NB4 (cell line): ENCODE measurements at regions not wholly inside any gene's neighbourhood (a gene's known extent, or its start where the extent isn't known, plus 50 kb on each side); places are given as distances from the start of the nearest gene placed in this dataset.

ENCODE experiments used
- POLR2A ChIP-seq: IDR thresholded peaks from 2 replicates; pipeline ENCODE4 v1.6.1; 2011; ENCODE audit warnings: mild to moderate bottlenecking; ENCODE audit not compliant: insufficient read length; ENCODE audit errors: extremely low read depth
- TF ChIP-seq, protein P1 (sequence below): IDR thresholded peaks from one replicate; pipeline ENCODE4 v1.5.1; 2012; ENCODE audit warnings: low read depth, low read length
- TF ChIP-seq, protein P2 (sequence below): IDR thresholded peaks from 2 replicates; pipeline ENCODE4 v1.6.1; 2011; ENCODE audit warnings: low read depth, low read length

DNA sequence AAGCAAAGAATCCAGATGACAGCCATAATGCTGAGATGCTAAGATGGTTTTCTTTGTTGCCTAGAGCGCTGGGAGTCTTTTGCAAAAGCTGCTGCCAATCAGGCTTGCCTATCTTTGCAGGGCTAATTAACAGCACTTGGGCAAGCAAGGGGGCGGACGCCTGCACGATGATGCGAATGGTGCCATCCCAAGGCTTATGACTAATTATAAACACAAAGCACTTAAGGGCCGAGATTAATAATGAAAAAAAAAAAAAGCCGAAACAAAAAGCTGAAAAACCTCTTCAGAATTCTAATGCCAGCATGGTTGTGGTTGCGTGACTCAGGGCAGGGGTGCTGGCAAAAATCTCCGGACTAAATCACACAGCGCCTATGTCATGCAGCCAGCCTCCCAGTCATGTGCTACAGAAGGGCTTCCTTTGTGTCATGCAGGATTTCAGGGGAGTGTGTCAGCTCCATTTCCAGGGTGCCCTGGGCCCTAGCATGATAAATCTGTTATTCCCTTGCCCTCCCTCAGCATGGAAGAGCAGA lies 185.0 kb upstream of the ANKRD28 start:
- TF ChIP-seq, protein P1, sequence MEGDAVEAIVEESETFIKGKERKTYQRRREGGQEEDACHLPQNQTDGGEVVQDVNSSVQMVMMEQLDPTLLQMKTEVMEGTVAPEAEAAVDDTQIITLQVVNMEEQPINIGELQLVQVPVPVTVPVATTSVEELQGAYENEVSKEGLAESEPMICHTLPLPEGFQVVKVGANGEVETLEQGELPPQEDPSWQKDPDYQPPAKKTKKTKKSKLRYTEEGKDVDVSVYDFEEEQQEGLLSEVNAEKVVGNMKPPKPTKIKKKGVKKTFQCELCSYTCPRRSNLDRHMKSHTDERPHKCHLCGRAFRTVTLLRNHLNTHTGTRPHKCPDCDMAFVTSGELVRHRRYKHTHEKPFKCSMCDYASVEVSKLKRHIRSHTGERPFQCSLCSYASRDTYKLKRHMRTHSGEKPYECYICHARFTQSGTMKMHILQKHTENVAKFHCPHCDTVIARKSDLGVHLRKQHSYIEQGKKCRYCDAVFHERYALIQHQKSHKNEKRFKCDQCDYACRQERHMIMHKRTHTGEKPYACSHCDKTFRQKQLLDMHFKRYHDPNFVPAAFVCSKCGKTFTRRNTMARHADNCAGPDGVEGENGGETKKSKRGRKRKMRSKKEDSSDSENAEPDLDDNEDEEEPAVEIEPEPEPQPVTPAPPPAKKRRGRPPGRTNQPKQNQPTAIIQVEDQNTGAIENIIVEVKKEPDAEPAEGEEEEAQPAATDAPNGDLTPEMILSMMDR = no peak
- no peak for TF ChIP-seq POLR2A
- TF ChIP-seq, protein P2, sequence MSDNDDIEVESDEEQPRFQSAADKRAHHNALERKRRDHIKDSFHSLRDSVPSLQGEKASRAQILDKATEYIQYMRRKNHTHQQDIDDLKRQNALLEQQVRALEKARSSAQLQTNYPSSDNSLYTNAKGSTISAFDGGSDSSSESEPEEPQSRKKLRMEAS = no peak
